ENCODE measurements at regions not wholly inside any gene's neighbourhood (a gene's known extent, or its start where the extent isn't known, plus 50 kb on each side); places are given as distances from the start of the nearest gene placed in this dataset.

DNA sequence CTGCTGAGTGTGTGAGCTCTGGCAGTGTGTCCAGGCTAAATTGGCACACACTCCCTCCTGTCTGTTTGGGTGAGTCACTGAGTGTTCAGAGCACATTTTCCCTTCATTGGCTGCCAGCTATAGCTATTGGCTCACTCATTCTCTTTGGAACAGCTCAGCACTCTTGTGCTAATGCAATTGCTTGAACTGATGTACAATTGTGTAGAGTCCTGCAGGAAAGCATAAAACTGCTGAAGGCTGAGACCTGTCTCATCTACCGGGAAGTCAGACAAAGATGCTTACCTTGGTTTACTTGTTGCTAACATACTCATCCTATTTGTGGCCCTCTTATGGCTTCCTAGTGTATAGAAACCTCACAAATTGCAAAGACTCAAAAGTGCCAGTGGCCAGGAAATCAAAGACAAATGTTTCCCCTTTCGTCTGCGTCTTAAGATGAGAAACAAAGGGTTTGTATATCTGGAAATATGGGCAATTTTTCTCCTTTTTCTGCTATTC, 351.0 kb downstream of the BCKDHB start:
- no peak for TF ChIP-seq CTCF (conservative IDR thresholded peaks at IDR 0.05; ENCODE audit: low read depth, low read length)
- Histone ChIP-seq H3K36me3 (ENCODE audit: insufficient read depth) (no peaks in the 10 kb centered on the region), H3K27me3 (ENCODE audit: insufficient read depth, low read depth) (no peaks in the 10 kb centered on the region), H3K9ac (no peak overlapping the region), H4K20me1 (ENCODE audit: insufficient read depth) (no peaks in the 10 kb centered on the region), H2AFZ (ENCODE audit: low read depth) (no peak overlapping the region), H3K4me2 (no peak overlapping the region), H3K79me2 (ENCODE audit: insufficient read depth, low read depth) (no peaks in the 10 kb centered on the region), H3K4me1 (ENCODE audit: low read depth, poor library complexity, severe bottlenecking) (peaks cover 27% of the 10 kb centered on the region), H3K27ac (no peak overlapping the region), H3K4me3 (IDR thresholded peaks at IDR 0.05; ENCODE audit: insufficient read depth, low read depth, low read length) (no peak overlapping the region)

DNA sequence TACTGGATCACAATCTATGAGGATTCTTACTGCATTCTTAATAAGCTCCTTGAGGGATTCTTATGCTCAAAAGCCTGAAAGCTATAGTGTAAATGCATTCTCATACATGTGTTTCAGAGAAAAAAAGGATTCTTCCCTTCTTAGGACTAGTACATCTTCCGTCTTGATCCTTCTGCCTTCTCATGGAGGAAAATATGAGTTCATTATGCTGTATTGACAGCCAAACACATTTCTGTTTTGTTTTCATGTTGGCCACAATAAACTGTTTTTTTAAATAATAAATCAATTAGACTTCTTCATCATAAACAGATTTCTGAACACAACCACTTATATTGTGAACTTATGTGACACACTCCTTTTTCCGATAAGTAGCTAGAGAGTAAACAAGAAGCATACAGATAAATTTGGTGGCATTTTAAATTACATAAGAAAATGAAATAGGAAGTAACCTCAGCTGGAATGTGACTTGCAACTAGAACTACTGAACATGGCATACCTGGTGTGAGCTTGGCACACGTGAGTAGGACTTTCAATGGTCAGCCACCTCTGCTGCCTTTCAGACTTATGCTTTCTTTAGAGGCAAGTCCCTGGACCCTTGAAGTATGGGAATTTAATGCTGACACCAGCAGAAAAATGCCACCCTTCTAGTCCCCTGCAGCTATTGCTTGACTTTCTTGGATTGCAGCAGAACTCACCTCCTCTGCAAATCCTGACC, 350.4 kb downstream of the BCKDHB start:
- no peak for TF ChIP-seq CTCF (conservative IDR thresholded peaks at IDR 0.05; ENCODE audit: low read depth, low read length)
- H3K4me2 ChIP-seq: no peak overlapping the region

DNA sequence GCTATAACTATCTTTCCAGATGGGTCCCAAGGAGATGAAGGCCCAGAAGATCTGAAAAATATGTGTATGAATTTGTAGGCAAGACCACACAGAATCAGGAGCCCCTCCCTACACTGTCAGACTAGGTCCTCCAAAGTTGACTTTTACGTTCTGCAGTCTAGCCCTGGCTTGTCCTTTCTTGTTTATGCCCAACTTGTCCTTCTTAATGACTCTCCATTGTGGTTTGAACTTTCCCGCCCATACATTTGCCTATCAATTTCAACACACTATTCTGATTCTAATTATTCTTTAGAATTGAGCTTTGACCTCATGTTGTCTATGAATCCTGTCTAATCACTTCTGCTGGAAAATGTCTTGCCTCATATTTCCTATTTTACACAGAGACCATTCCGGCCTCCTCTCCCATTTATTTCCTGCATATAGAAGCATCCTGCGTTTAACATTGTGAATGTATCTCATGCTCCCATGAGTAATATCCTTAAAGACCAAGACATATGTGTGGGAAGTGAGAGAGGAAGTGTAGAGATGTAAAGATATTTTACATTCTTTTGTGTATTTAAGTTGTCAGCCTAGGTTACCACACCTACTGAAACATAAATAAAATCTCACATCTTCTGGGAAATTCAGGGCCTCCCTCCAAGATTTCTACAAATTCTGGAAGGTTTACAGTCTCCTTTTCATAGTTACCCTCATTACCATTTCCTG, 348.3 kb downstream of the BCKDHB start:
- Histone ChIP-seq H3K79me2 (ENCODE audit: insufficient read depth, low read depth) (no peaks in the 10 kb centered on the region), H2AFZ (ENCODE audit: low read depth) (no peak overlapping the region), H3K4me3 (IDR thresholded peaks at IDR 0.05; ENCODE audit: insufficient read depth, low read depth, low read length) (no peak overlapping the region), H3K9ac (no peak overlapping the region), H3K36me3 (ENCODE audit: insufficient read depth) (no peaks in the 10 kb centered on the region), H3K27ac (peak overlapping the region; percentile 88), H4K20me1 (ENCODE audit: insufficient read depth) (no peaks in the 10 kb centered on the region), H3K27me3 (ENCODE audit: insufficient read depth, low read depth) (no peaks in the 10 kb centered on the region), H3K4me2 (peak overlapping the region; percentile 25; the same call in 1 of the 2 replicates), H3K4me1 (ENCODE audit: low read depth, poor library complexity, severe bottlenecking) (peaks cover 27% of the 10 kb centered on the region)
- TF ChIP-seq CTCF (conservative IDR thresholded peaks at IDR 0.05; ENCODE audit: low read depth, low read length): no peak

More for the DNA sequence above, 350.4 kb downstream of the BCKDHB start:
- H3K4me1 ChIP-seq (ENCODE audit: low read depth, poor library complexity, severe bottlenecking): peaks cover 27% of the 10 kb centered on the region
- H3K27me3 ChIP-seq (ENCODE audit: insufficient read depth, low read depth): no peaks in the 10 kb centered on the region
- H3K4me3 ChIP-seq (IDR thresholded peaks at IDR 0.05; ENCODE audit: insufficient read depth, low read depth, low read length): no peak overlapping the region
- H3K79me2 ChIP-seq (ENCODE audit: insufficient read depth, low read depth): no peaks in the 10 kb centered on the region
- no peak overlapping the region for H3K27ac ChIP-seq
- H3K36me3 ChIP-seq (ENCODE audit: insufficient read depth): no peaks in the 10 kb centered on the region
- no peak overlapping the region for H3K9ac ChIP-seq
- no peak overlapping the region for H2AFZ ChIP-seq (ENCODE audit: low read depth)
- H4K20me1 ChIP-seq (ENCODE audit: insufficient read depth): no peaks in the 10 kb centered on the region

DNA sequence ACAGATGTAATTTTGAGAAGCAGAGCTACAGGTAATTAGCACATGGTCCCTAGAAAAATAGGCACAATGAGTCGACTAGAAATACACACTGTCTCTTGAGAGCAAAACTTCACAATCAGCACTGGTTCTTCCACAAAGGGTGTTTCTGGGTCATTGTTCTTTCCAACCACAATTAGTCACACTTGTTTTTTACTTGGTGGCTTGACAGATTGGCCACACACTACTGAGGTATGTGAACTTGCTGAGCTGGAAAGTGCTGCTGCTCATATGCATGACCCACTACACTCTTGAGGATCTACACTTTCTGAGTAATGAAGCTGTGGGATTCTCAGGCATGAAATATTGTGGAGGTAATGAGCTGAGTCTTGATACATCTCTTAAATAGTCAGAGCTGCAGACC, 347.7 kb downstream of the BCKDHB start:
- Histone ChIP-seq H3K79me2 (ENCODE audit: insufficient read depth, low read depth) (no peaks in the 10 kb centered on the region), H3K4me3 (IDR thresholded peaks at IDR 0.05; ENCODE audit: insufficient read depth, low read depth, low read length) (no peak overlapping the region), H3K36me3 (ENCODE audit: insufficient read depth) (no peaks in the 10 kb centered on the region), H4K20me1 (ENCODE audit: insufficient read depth) (no peaks in the 10 kb centered on the region), H3K4me1 (ENCODE audit: low read depth, poor library complexity, severe bottlenecking) (peaks cover 27% of the 10 kb centered on the region), H3K4me2 (peak overlapping the region; percentile 25), H3K9ac (peak overlapping the region; percentile 32; the same call in 1 of the 2 replicates), H2AFZ (ENCODE audit: low read depth) (peak overlapping the region; percentile 64), H3K27me3 (ENCODE audit: insufficient read depth, low read depth) (no peaks in the 10 kb centered on the region), H3K27ac (peak overlapping the region; percentile 88)
- no peak for TF ChIP-seq CTCF (conservative IDR thresholded peaks at IDR 0.05; ENCODE audit: low read depth, low read length)
